ENCODE measurements at regions not wholly inside any gene's neighbourhood (a gene's known extent, or its start where the extent isn't known, plus 50 kb on each side); places are given as distances from the start of the nearest gene placed in this dataset.

- H3K4me2 ChIP-seq (ENCODE audit: insufficient read depth, low read length), result peak overlapping the region; percentile 18
- no peaks in the 10 kb centered on the region for H4K20me1 ChIP-seq (ENCODE audit: insufficient read depth, low read length)
- H3K9me3 ChIP-seq (ENCODE audit: low read depth, low read length), result no peaks in the 10 kb centered on the region
- TF ChIP-seq CTCF (IDR thresholded peaks at IDR 0.05; ENCODE audit: extremely low read depth, low read depth, low read length), result peak; percentile 52
- DNase-seq (ENCODE audit: insufficient read length, low spot score, missing footprints), result no peak
- H3K27ac ChIP-seq (ENCODE audit: low read depth, low read length), result peak overlapping the region; percentile 1
- H3K4me3 ChIP-seq (ENCODE audit: insufficient read depth, low read length), result no peak overlapping the region
- no peaks in the 10 kb centered on the region for H3K27me3 ChIP-seq (ENCODE audit: insufficient read depth, low read length)
- no peaks in the 10 kb centered on the region for H3K36me3 ChIP-seq (ENCODE audit: insufficient read depth, low read length)
- peaks cover 14% of the 10 kb centered on the region for H3K4me1 ChIP-seq (ENCODE audit: insufficient read depth, low read length)
- H3K79me2 ChIP-seq (ENCODE audit: insufficient read depth, low read length), result no peaks in the 10 kb centered on the region
- no peak overlapping the region for H2AFZ ChIP-seq (ENCODE audit: low read length)
These were observed 92.4 kb upstream of the TMEM260 start for GRCh38 chr14:56487090-56487667.

- Histone ChIP-seq H3K79me2 (ENCODE audit: insufficient read depth, low read length) (no peaks in the 10 kb centered on the region), H3K27me3 (ENCODE audit: insufficient read depth, low read length) (no peaks in the 10 kb centered on the region), H3K4me1 (ENCODE audit: insufficient read depth, low read length) (peaks cover 14% of the 10 kb centered on the region), H3K4me3 (ENCODE audit: insufficient read depth, low read length) (no peak overlapping the region), H3K4me2 (ENCODE audit: insufficient read depth, low read length) (peak overlapping the region; percentile 14), H4K20me1 (ENCODE audit: insufficient read depth, low read length) (no peaks in the 10 kb centered on the region), H3K27ac (ENCODE audit: low read depth, low read length) (peak overlapping the region; percentile 67), H3K36me3 (ENCODE audit: insufficient read depth, low read length) (no peaks in the 10 kb centered on the region), H2AFZ (ENCODE audit: low read length) (no peak overlapping the region), H3K9me3 (ENCODE audit: low read depth, low read length) (no peaks in the 10 kb centered on the region)
- DNase-seq (ENCODE audit: insufficient read length, low spot score, missing footprints), result peak; percentile 80
- TF ChIP-seq CTCF (IDR thresholded peaks at IDR 0.05; ENCODE audit: extremely low read depth, low read depth, low read length), result no peak
These were observed 91.8 kb upstream of the TMEM260 start for GRCh38 chr14:56487761-56488160.

- H3K79me2 ChIP-seq (ENCODE audit: insufficient read depth, low read length), result no peaks in the 10 kb centered on the region
- no peak for TF ChIP-seq CTCF (IDR thresholded peaks at IDR 0.05; ENCODE audit: extremely low read depth, low read depth, low read length)
- no peaks in the 10 kb centered on the region for H3K9me3 ChIP-seq (ENCODE audit: low read depth, low read length)
- H3K4me3 ChIP-seq (ENCODE audit: insufficient read depth, low read length), result no peak overlapping the region
- H3K36me3 ChIP-seq (ENCODE audit: insufficient read depth, low read length), result no peaks in the 10 kb centered on the region
- H3K4me1 ChIP-seq (ENCODE audit: insufficient read depth, low read length), result peaks cover 14% of the 10 kb centered on the region
- H3K4me2 ChIP-seq (ENCODE audit: insufficient read depth, low read length), result peak overlapping the region; percentile 14
- no peaks in the 10 kb centered on the region for H4K20me1 ChIP-seq (ENCODE audit: insufficient read depth, low read length)
- peak overlapping the region; percentile 67 for H3K27ac ChIP-seq (ENCODE audit: low read depth, low read length)
- DNase-seq (ENCODE audit: insufficient read length, low spot score, missing footprints), result no peak
- no peak overlapping the region for H2AFZ ChIP-seq (ENCODE audit: low read length)
- H3K27me3 ChIP-seq (ENCODE audit: insufficient read depth, low read length), result no peaks in the 10 kb centered on the region
These were observed 91.3 kb upstream of the TMEM260 start for GRCh38 chr14:56488306-56488705.

GRCh38 chr14:56490379-56490778, 89.2 kb upstream of the TMEM260 start:
- no peak overlapping the region for H3K4me3 ChIP-seq (ENCODE audit: insufficient read depth, low read length)
- H3K27me3 ChIP-seq (ENCODE audit: insufficient read depth, low read length), result peaks cover 10% of the 10 kb centered on the region
- no peak overlapping the region for H2AFZ ChIP-seq (ENCODE audit: low read length)
- no peaks in the 10 kb centered on the region for H4K20me1 ChIP-seq (ENCODE audit: insufficient read depth, low read length)
- TF ChIP-seq CTCF (IDR thresholded peaks at IDR 0.05; ENCODE audit: extremely low read depth, low read depth, low read length), result peak; percentile 60
- no peak for DNase-seq (ENCODE audit: insufficient read length, low spot score, missing footprints)
- no peaks in the 10 kb centered on the region for H3K36me3 ChIP-seq (ENCODE audit: insufficient read depth, low read length)
- no peak overlapping the region for H3K4me2 ChIP-seq (ENCODE audit: insufficient read depth, low read length)
- H3K27ac ChIP-seq (ENCODE audit: low read depth, low read length), result no peak overlapping the region
- H3K79me2 ChIP-seq (ENCODE audit: insufficient read depth, low read length), result no peaks in the 10 kb centered on the region
- H3K9me3 ChIP-seq (ENCODE audit: low read depth, low read length), result no peaks in the 10 kb centered on the region
- H3K4me1 ChIP-seq (ENCODE audit: insufficient read depth, low read length), result peaks cover 14% of the 10 kb centered on the region
